Tongue (tissue), 1 donor: ENCODE measurements at regions not wholly inside any gene's neighbourhood (a gene's known extent, or its start where the extent isn't known, plus 50 kb on each side); places are given as distances from the start of the nearest gene placed in this dataset.
A peak's percentile ranks its signal among the peaks of the same experiment; 100 is the strongest.

ENCODE experiments used
- DNase-seq: peaks from one replicate; pipeline ENCODE4 v3.0.0-alpha.2; 2015

DNA sequence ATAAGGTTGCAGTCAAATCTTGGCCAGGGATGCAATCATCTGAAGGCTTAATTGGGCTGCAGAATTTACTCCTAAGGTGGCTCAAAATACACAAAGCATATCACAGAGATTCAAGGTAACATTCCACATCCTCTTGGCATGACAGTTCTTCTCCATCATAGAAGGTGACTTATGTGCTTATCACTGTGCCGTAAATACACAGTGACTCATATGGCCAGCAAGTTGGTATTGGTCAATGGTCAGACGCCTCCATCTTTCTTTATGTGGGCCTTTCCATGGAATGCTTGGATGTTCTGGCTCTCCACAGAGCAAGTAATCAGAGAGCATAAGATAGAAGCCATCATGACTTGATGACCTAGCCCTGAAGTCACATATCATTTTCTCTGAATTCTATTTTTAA lies 168.8 kb upstream of the ST8SIA2 start:
- no peak for DNase-seq

DNA sequence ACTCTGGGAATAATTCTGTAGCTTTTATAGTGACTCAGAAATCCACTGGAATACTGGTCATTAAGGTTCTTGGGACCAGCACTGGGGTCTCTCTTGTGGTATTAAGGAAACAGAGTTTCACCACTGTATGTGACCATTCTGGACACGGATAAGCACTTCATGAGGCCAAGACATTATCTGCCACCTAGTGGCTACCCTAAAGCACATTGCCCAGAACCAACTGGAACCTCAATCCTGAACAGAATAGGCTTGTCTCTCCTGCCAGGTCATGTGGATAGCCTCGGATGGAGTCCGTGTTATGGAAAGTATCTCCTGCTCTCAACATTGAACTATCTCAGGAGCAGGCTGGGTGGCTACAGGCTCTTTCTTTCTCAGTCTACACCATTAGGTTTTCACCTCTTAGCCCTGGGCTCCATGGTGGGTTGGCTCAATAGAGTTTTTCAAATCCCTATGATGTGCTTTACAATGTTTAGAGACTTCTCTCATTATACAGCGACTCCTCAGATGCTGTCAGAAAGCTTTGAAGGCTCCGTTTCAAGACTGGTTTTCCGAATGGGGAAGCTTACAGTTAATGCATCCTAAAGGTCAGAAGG lies 167.6 kb upstream of the ST8SIA2 start:
- DNase-seq: peak; percentile 27

DNA sequence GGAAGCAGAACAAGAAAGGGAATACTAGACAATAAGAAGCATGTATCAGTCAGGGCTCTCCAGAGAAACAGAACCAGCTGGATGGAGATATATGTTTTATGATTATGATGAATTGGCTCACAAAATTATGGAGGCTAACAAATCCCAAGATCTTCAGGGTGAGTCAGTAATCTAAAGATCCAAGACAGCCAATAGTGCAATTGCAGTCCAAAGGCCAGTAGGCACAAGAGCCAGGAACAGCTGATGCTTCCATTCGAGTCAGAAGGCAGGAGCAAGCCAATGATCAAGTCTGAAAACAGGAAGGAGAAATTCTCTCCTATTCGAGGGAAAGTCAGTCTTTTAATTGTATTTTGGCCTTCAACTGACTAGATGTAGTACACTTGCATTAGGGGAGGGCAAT lies 164.9 kb upstream of the ST8SIA2 start:
- no peak for DNase-seq

DNA sequence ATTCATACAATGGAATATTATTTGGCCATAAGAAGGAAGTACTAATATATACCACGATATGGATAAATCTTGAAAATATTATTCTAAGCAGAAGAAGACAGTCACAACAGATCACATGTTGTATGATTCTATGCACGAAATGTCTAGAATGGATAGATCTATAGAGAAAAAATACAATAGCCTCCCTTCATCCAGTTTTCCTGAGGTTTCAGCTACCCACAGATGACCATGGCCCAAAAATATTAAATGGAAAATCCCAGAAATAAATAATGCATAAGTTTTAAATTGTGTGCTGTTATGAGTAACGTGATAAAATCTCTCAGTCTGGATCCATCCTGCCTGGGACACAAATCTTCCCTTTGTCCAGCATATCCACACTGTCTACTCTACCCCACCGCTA lies 162.2 kb upstream of the ST8SIA2 start:
- DNase-seq: no peak

DNA sequence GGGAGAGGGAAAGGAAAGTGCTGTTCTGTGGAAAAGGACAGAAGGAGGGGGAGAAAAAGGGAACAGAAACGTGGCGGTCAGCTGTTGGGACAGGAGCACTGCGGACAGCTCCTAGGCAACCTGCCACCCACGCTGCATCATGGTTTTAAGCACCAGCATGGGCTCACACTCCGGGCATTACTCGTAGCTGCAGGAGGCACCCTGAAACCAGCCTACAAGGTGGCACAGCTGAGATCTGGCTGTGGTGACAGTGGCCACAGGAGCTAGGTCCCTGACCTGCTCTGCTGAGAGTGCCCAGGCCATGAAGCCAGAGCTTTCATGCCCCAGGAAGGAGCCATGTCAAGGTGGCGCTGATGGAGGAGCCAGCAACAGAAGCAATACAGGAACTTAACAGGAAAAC lies 161.4 kb upstream of the ST8SIA2 start:
- no peak for DNase-seq

DNA sequence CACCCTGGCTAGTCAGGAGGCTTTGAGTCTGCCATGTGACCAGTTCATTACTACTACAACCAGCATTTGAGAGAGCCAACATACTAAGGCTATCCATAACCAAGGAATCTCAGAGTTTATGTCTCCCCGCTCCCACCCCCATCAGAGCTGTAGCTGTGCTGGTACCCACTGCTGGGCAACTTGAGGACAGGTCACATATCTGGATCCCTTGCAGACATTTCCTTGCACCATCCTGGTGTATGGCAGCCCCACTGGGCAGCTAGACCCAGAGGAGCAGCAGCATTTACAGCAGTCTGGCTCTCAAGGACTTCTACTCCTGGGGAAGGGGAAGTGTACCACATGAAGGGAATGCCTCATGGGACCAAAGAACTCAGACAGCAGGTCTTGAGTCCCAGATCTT lies 160.8 kb upstream of the ST8SIA2 start:
- DNase-seq: no peak

DNA sequence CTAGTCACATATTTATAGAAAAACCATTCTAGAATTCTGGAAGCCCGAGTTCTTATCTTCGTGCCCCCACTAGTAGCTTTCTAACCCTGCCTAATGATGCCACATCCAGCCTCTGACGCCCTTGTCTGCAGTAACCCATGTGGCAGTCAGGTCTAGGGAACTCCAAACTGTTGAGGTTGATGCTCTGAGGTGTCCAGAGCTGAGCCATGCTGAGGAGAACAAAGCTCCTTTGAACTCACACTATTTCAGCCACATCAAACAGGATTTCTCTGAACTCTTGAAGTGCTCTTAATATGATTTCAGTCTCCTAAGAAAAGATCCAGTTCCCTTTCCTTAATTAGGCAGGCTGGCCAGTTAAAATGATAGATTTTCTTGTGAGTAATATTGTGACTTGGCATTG lies 150.5 kb upstream of the ST8SIA2 start:
- no peak for DNase-seq

DNA sequence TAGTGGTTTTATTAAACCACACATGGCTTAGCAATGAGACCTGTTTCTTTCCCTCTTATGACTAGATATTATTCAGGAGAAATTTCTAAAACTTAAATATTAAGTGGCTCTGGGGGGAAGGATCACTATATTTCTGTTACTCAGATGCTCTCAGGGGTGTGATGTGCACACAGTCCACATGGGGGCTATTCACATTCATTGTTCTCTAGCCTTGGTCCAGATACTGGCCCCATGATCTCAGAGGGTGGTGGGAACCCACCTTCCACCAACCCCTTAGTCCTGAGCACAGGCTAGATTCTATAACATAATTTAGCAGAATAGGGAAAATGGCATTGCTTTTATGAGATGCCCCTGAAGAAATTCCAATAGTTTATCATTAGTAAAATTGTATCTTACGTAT lies 149.0 kb upstream of the ST8SIA2 start:
- no peak for DNase-seq

DNA sequence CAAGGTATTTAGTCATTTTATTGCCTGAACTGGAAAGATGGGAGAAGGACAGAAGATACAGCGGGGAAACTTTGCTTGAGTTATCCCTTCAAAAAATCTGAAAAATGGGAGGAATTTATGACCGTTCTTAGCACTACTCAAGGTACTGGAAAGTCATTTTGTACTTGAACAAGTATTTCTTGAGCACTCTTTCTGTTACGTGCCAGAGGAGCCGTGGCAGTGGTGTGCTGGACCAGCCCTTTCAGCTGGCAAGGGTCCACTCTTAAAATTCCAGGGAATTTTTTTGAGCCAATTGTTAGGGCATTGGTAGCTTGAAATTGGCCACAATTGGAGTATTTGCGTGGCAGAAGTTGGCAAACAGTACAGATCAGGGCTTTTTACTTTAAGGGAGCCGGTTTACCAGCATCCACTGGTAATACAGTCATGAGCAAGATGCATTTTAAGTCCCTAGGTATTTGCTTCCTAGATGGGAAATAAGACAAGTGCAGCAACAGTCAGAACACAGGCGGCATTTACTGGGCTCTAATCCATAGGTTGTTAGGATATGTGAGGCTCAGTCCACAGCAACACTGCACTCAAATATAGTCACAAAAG lies 145.9 kb upstream of the ST8SIA2 start:
- no peak for DNase-seq

DNA sequence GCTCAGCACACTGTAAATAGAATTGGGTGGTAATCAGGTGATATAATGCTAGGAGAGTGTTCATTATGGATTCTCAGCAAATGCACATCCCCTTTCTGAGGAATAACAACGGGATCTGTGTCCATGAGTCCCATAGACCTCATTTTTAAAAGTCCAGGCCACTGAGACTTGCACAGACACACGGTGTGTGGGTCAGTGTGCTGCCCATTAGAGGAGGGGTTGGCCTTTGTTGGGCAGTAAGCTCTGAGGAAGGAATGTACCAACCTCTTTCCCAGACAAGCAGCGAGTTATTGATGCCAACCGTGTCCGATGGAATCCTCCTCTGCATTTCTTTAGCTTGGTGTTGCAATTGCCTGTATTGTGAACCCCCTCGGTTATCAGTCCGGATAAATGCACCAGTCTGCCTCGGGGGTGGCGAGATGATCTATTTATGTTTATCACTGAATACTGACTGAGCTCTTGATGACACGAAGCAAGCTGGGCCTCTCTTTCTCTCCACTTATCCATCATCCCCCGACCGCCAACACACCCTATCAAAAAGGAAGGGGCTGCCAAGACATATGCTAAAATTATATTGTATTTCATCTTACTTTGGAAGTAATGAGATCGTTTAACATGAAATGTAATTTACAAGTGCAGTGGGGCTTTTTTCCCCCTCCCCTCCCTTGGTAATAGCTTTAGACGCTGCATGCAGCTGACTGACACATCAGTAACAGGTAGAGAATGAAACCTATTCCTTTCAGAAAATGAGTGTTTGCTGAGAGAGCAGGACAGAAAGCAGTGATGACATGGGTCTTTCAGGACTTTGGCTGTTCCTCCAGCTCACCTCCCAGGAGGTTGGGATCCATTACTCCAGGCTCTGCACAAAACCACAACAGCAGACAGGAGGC lies 126.6 kb upstream of the ST8SIA2 start:
- no peak for DNase-seq

DNA sequence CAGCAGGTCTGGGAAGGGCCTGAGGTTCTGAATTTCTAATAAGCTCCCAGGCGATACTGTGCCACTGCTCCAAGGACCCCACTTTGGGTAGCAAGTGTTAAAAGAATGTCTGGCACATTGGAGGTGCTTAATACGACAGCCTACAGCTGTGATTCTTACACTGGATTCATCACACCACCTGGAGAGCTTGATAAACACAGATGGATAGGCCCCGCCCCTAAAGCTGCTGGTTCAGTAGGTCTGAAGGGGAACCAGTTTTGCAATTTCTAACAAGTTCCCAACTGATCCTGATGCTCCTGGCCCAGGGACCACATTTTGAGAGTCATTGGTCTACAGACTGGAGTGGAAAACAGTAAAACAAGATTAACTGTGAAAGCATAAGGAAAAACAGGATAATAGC lies 124.8 kb upstream of the ST8SIA2 start:
- DNase-seq: no peak

DNA sequence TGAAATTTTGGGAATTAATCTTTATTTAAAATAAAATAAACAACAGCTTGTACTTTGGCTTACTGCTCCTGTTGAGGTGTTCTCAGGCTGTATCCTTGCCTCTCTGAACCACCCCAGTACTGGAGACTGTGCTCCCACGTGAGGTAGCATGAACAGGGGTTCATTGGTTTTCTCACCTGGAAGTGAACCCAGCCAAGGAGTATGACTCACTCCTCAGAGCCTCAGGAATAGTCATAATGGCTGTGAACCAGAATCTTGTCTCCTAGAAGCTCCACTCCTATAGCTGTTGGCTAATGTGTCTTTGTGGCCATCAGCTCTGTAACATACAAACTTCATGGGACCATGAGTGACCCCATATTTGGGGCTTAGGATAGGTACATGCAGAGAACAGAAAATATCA lies 122.5 kb upstream of the ST8SIA2 start:
- no peak for DNase-seq

DNA sequence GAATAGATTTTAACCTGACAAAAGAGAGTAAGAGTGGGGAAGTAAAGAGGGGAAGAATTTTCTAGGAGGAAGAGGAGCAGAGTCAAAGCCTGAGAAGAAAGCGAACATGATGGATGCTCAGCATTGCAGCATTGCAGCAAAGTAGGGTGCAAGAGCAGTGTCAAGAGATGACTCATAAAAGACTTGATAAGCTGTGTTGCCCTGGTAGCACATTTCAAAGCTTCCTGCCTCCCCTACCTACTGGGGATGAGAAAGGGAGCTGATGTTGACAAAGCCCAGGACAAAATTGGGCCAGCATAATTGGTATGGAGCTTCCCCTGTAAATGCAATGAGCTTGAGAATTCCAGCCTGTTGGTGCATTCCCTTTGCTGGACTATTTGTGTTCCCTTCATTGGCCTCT lies 121.6 kb upstream of the ST8SIA2 start:
- DNase-seq: no peak

DNA sequence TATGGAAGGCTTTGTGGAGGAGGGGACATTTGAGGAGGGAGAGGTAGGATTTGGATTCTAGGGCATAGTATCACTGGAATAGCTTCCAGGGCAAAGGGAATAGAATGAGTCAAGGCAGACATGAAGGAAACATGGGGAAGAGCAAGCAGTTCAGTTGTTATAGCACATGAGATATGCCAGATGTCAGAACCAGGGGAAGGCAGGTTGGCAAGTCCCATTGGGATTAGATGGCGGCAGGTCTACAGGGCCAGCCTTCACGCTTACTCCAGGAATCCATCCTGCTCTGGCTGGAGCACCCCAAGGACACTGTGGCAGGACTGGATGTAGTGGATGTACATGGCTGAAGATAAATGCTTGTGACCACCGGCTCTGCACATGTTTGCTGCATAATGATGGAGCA lies 120.4 kb upstream of the ST8SIA2 start:
- DNase-seq: no peak

DNA sequence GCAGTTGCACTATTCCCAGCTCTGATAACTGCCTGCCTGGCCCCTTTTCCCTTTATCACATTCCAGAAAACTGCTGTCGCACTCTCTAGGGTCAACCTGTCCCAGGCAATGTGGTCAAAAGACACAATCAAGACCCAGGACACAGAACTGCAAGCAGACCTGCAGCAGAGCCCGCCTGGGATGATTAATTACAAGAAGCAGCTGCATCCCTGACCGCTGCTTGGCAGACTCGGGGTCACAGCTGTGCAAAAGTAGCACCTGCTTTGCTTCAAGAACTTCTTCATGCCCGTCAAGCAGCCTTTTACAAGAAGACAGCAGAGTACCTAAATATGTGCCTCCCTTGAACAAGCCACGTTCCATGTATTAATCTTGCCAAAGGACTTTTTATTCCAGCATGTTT lies 120.0 kb upstream of the ST8SIA2 start:
- peak; percentile 85 for DNase-seq

DNA sequence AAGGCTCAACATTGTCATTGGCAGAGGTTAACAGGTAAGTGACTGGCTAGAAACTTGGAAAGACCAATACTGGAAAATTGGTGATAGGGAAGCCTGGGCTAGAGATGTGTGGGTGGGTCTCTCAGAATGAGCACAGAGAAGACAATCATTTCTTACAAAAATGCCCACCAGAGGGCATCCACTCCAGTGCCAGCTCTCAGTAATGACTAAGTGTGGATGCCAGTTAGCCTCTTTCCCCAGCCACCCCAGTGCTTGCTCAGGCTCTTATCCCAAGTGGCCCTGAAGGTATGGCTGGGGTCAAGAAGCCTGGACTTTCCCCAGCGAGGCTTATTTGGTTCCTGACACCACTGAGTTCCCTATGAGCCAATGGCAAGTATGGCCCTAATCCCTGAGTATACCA lies 115.9 kb upstream of the ST8SIA2 start:
- DNase-seq: peak; percentile 64

DNA sequence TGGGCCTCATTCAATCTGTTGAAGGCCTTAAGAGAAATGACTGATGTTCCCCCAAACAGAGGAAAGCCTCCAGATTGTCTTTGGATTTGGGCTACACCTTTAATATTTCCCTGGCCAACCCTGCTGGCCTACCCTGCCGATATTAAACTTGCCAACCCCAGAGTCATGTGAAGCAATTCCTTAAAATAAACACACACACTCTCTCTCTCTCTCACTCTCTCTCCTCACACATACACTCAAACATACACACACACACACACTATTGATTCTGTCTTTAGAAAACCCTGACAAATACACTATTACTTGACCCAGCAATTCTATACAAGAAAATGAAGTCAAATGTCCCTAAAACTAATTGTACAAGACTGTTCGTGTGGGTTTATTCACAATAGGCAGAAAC lies 109.9 kb upstream of the ST8SIA2 start:
- no peak for DNase-seq

DNA sequence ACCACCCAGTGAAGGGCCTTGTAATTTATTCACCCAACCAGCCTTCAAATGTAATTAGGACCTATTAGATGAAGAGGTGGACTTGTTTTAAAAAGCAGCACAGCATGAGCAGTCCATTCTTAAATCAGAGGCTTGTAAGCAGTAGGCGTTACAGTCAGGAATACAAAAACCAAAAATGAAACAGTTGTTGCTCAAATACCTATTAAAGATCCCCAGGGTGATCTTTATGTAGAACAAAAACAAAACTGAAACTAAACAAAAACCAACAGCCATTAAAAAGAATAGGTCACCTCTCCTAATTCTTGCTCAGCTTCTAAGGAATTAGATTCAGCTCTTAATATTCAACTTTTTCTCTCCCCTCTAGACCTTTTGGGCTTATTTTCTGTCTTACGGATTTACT lies 104.9 kb upstream of the ST8SIA2 start:
- DNase-seq: no peak

DNA sequence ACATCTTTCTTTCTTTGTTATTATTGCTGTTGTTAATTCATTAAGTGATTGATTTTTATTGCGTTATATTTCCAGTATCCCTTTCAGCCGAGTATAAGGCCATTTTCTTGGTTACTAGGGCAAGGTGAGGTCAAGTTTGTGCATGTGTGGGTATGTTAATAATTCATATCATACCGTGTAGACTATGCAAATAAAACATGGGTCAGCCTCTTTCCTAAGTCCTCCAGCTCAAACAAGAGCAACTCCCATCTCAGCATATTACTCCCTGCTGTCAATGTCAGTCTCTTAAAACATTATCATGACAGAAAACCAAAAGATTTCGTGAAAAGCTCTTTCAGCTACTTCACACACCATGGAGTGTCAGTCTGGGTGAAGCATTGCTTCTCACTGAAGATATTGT lies 103.9 kb upstream of the ST8SIA2 start:
- no peak for DNase-seq

DNA sequence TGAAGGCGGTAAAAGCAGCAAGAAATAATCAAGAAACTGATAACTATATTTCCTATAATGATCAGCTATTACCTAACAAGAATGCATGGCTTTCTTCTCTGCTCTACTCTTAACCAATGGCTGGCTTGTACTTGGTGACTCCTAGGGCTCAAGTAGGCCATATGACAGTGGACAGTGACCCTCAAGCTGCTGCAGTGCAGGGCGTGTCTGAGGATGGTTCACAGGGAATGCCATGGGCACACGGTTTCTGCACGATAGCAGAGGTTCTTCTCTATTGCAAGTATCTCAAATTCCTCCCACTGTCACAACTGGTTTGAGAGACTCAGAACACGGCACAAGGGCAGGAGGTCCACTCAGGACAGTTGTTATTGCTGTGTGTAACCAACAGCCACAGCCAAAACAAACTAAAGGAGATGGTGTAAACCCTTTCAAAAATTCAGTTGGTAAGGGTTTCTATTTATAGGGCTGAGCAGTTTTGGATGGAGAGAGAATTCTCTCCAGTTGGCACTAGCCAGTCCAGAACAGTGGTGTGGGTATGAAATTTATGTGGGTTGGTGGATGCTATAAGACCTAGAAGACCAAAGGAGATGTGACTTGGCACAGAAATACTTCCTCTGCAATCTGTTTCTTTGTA lies 103.2 kb upstream of the ST8SIA2 start:
- no peak for DNase-seq

DNA sequence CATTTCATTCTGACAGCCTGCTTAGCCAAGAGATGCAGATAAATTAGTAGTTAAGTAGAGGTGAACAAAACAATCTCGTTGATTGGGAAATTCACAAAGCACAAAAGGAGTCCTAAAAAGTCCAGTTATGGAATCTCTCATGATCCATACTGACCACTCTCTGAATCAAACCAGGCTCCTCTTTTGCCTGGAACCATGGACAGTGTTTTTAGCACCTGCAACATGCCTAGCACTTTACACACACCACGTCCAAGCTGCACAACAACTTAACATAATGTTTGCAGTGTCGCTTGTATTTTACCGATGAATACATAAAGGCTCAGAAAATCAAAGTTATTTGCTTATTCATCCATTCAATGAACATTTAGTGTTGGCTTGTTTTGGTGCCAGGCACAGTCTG lies 101.8 kb upstream of the ST8SIA2 start:
- DNase-seq: no peak

DNA sequence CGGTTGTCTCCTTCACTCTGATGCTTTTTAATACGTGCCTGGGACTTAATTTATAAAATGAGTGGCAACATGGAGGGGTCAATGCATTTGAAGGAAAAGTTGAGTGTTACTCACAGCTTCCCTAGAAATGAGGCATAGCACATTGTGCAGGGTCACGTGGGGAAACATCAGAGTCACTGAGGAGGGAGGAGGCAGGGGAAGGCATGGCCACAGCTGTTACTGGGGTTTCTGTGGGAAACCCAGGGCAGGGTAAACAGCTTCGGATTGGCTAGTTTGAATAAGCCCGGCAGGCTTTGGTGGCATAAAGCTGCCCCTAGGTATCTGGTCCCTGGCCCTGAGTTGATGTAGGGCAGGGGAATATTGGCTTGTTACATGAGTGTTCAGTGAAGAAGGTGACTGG lies 98.9 kb upstream of the ST8SIA2 start:
- peak; percentile 58 for DNase-seq

DNA sequence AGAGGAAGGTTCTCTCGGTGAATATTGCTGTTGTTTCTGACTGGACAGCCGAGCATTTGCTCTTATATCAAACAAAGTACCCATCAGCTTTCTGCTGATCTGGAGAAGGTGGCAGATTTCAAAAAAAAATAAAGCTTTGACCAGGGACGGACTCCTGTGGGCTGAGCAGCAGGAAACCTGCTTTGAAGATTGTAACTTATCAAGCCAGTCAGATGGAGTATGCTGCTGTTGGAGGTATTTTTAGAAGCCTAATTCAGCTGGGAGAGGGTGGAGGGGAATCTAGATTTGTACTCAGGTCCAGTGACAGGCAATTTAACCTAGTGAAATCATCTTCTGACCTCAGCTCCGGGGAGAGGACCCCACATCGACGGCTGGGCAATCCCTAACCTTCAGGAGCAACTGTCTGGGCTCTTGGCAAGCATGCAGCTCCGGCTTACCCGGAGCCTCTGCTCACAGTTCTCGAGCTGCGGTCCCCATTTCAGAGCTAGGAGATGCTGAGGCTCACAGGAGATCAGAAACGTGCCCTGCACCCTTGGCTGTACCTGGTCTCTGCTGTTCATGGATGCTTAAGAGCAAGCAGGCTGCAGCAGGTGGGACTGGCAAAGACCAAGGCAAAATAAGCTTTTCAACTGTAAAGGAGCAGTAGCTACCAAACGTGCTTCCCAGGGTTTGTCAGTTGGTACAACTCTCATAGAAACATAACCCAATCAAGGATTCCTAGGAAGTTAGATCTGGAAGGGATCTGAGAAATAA lies 89.3 kb upstream of the ST8SIA2 start:
- DNase-seq: no peak
